Keratinocyte (primary cell): ENCODE measurements at regions not wholly inside any gene's neighbourhood (a gene's known extent, or its start where the extent isn't known, plus 50 kb on each side); places are given as distances from the start of the nearest gene placed in this dataset.

Experiments used
- DNase-seq: peaks from one replicate; pipeline ENCODE4 v3.0.0-alpha.2; 2011; ENCODE audit warnings: low read depth, missing footprints, low spot score
- FAIRE-seq: peaks from 2 replicates; lab custom pipeline; 2011; peaks lifted over from hg19 to GRCh38; lab: Jason Lieb, UNC
- H2AFZ ChIP-seq: 2 replicates; pipeline ENCODE4 v1.6.0; 2012; ENCODE audit warnings: low read length, control low read depth, inconsistent platforms; ENCODE audit not compliant: control insufficient read depth
- H3K27ac ChIP-seq: 2 replicates; pipeline ENCODE4 v1.5.1; 2011; ENCODE audit warnings: low read length; ENCODE audit not compliant: control insufficient read depth, insufficient read depth
- H3K27me3 ChIP-seq: 3 replicates; pipeline ENCODE4 v1.6.0; 2011; ENCODE audit warnings: low read length; ENCODE audit not compliant: control insufficient read depth, insufficient read depth; ENCODE audit errors: extremely low read depth
- H3K36me3 ChIP-seq, 2 experiments: 2 replicates in 1 of 2; 3 replicates in 1 of 2; pipeline ENCODE4 v1.5.1; 2011; ENCODE audit warnings: low read length in 2 of 2, mild to moderate bottlenecking in 1 of 2; ENCODE audit not compliant: control insufficient read depth in 2 of 2, insufficient read depth in 2 of 2; ENCODE audit errors: extremely low read depth in 1 of 2
- H3K4me1 ChIP-seq: 3 replicates; pipeline ENCODE4 v1.5.1; 2011; ENCODE audit warnings: low read length; ENCODE audit not compliant: control insufficient read depth, insufficient read depth; ENCODE audit errors: extremely low read depth
- H3K4me2 ChIP-seq: 3 replicates; pipeline ENCODE4 v1.6.0; 2011; ENCODE audit warnings: low read depth, low read length; ENCODE audit not compliant: control insufficient read depth, insufficient read depth; ENCODE audit errors: extremely low read depth
- H3K4me3 ChIP-seq, 3 experiments: fragments of 200-600 bp in 1 of 3; sonication (generic) in 1 of 3; 2 replicates in 2 of 3; 3 replicates in 1 of 3; pipeline ENCODE4 v1.5.1; 2011 to 2016; ENCODE audit warnings: low read length in 3 of 3, mild to moderate bottlenecking in 3 of 3, control low read depth in 2 of 3, inconsistent platforms in 1 of 3, low read depth in 1 of 3, mixed read lengths in 1 of 3, mixed run types in 1 of 3, moderate library complexity in 1 of 3; ENCODE audit not compliant: control insufficient read depth in 2 of 3, insufficient read depth in 2 of 3; ENCODE audit errors: extremely low read depth in 1 of 3
- H3K79me2 ChIP-seq: 2 replicates; pipeline ENCODE4 v1.6.0; 2012; ENCODE audit warnings: low read length; ENCODE audit not compliant: control insufficient read depth, insufficient read depth
- H3K9ac ChIP-seq: 3 replicates; pipeline ENCODE4 v1.6.0; 2011; ENCODE audit warnings: low read length; ENCODE audit not compliant: control insufficient read depth, insufficient read depth; ENCODE audit errors: extremely low read depth
- H3K9me1 ChIP-seq: 3 replicates; pipeline ENCODE4 v1.6.0; 2011; ENCODE audit warnings: low read length; ENCODE audit not compliant: control insufficient read depth, insufficient read depth; ENCODE audit errors: extremely low read depth
- H3K9me3 ChIP-seq: 2 replicates; pipeline ENCODE4 v1.5.1; 2012; ENCODE audit warnings: low read depth, low read length; ENCODE audit not compliant: control insufficient read depth
- H4K20me1 ChIP-seq: 3 replicates; pipeline ENCODE4 v1.6.0; 2011; ENCODE audit warnings: low read length; ENCODE audit not compliant: control insufficient read depth, insufficient read depth; ENCODE audit errors: extremely low read depth
- CTCF ChIP-seq, 3 experiments: IDR thresholded peaks in 1 of 3; conservative IDR thresholded peaks in 1 of 3; optimal IDR thresholded peaks in 1 of 3; 2 replicates in 2 of 3; 3 replicates in 1 of 3; pipeline versions ENCODE3 to v1.5.1; 2011; ENCODE audit warnings: low read length in 3 of 3, mild to moderate bottlenecking in 3 of 3, moderate library complexity in 2 of 3, control low read depth in 1 of 3, inconsistent platforms in 1 of 3; ENCODE audit not compliant: insufficient read depth in 2 of 3; ENCODE audit errors: extremely low read depth in 1 of 3
- EZH2 ChIP-seq: IDR thresholded peaks from one replicate; pipeline ENCODE4 v1.6.1; 2012; ENCODE audit warnings: inconsistent platforms, mild to moderate bottlenecking, low read length, moderate library complexity
- dilution Hi-C: fragments of 300-500 bp; cut with MboI; formaldehyde crosslinking; loops from one replicate; pipeline ENCODE4 v1.7.0; 2020; ENCODE audit warnings: low sequenced_read_pairs; ENCODE audit not compliant: extremely low pct_ligation_motif_present

- FAIRE-seq: no peak
- Histone ChIP-seq H3K9me1 (no peaks in the 10 kb centered on the region), H3K36me3 (no peaks in the 10 kb centered on the region), H3K4me1 (no peaks in the 10 kb centered on the region), H2AFZ (no peak overlapping the region), H3K9me3 (no peaks in the 10 kb centered on the region), H3K79me2 (no peaks in the 10 kb centered on the region), H3K4me3 (no peak overlapping the region), H3K27me3 (peaks cover 7% of the 10 kb centered on the region), H3K9ac (no peak overlapping the region), H3K4me2 (no peak overlapping the region), H4K20me1 (no peaks in the 10 kb centered on the region), H3K27ac (no peak overlapping the region)
- dilution Hi-C loops: no loop called here
- no peak for DNase-seq
- no peak for TF ChIP-seq CTCF (optimal IDR thresholded peaks at IDR 0.05 in 1 of 3, IDR thresholded peaks at IDR 0.05 in 1 of 3, conservative IDR thresholded peaks at IDR 0.05 in 1 of 3; ENCODE audit: extremely low read depth in 1 of 3, insufficient read depth in 2 of 3, low read length in 3 of 3)
- no peak for TF ChIP-seq EZH2
Observed at GRCh38 chr11:116687458-116688201, 85.2 kb downstream of the BUD13 start.

- Histone ChIP-seq H3K27me3 (peaks cover 7% of the 10 kb centered on the region), H3K9ac (no peak overlapping the region), H4K20me1 (no peaks in the 10 kb centered on the region), H3K9me3 (no peaks in the 10 kb centered on the region), H3K79me2 (no peaks in the 10 kb centered on the region), H3K4me2 (no peak overlapping the region), H3K9me1 (no peaks in the 10 kb centered on the region), H3K36me3 (no peaks in the 10 kb centered on the region), H3K27ac (no peak overlapping the region), H2AFZ (no peak overlapping the region), H3K4me3 (no peak overlapping the region), H3K4me1 (no peaks in the 10 kb centered on the region)
- dilution Hi-C loops: no loop called here
- FAIRE-seq: no peak
- no peak for DNase-seq
- TF ChIP-seq CTCF (optimal IDR thresholded peaks at IDR 0.05 in 1 of 3, IDR thresholded peaks at IDR 0.05 in 1 of 3, conservative IDR thresholded peaks at IDR 0.05 in 1 of 3; ENCODE audit: extremely low read depth in 1 of 3, insufficient read depth in 2 of 3, low read length in 3 of 3): no peak
- TF ChIP-seq EZH2: no peak
Observed at GRCh38 chr11:116686866-116687265, 85.9 kb downstream of the BUD13 start.
